ENCODE measurements at regions not wholly inside any gene's neighbourhood (a gene's known extent, or its start where the extent isn't known, plus 50 kb on each side); places are given as distances from the start of the nearest gene placed in this dataset.

- TF ChIP-seq CTCF (conservative IDR thresholded peaks at IDR 0.05; ENCODE audit: low read depth in 2 of 2) (no peak), POLR2AphosphoS5 (IDR thresholded peaks at IDR 0.05; ENCODE audit: low read depth) (no peak), EZH2 (IDR thresholded peaks at IDR 0.05; ENCODE audit: low read depth, unreplicated experiment) (no peak), JUNB (IDR thresholded peaks at IDR 0.05; ENCODE audit: unreplicated experiment) (no peak), EZH2phosphoT487 (IDR thresholded peaks at IDR 0.05; ENCODE audit: unreplicated experiment) (no peak), CREB1 (CRISPR knock-in tag; IDR thresholded peaks at IDR 0.05; ENCODE audit: low read depth) (no peak), ZNF114 (CRISPR knock-in tag; IDR thresholded peaks at IDR 0.05) (no peak)
Observed at GRCh38 chr7:97377713-97378112, 260.2 kb downstream of the SDHAF3 start.

Measured in GM23338 (cell line).